Left colon (tissue), 2 donors: ENCODE measurements at regions not wholly inside any gene's neighbourhood (a gene's known extent, or its start where the extent isn't known, plus 50 kb on each side); places are given as distances from the start of the nearest gene placed in this dataset.
A peak's percentile ranks its signal among the peaks of the same experiment; 100 is the strongest.
"Not testable (repeated sequence)": the region's sequence is repeated elsewhere in the genome, so short reads cannot be mapped to it uniquely, and the experiment has no call there.

Experiments
- ATAC-seq: fragments of 200-7000 bp; cut with Tn5 transposase; one replicate; pipeline ENCODE4 v1.9.1; 2020; ENCODE audit warnings: mild to moderate bottlenecking, moderate library complexity
- DNase-seq, 2 donors: peaks; one replicate each; pipeline ENCODE4 v3.0.0-alpha.2; 2020
- intact Hi-C, 2 donors: fragments of 100-400 bp; cut with DNase I in 1 of 2; cut with micrococcal nuclease in 1 of 2; formaldehyde crosslinking; loops; one replicate each; pipeline versions ENCODE4 v1.11.2 to v1.14.0; 2022; cut with DNase I, micrococcal nuclease
- donor health status: DM: no; HTN: no; CAD: no.
- donor health status: DM: yes; HTN: yes; CAD: no.

- DNase-seq (no peak), ATAC-seq (no peak)
- intact Hi-C loops: no loop called here
Observed at GRCh38 chr1:60731321-60731720, 351.0 kb upstream of the NFIA start.

GRCh38 chr1:60727552-60727951, 354.8 kb upstream of the NFIA start:
- intact Hi-C loops: no loop called here
- no peak for ATAC-seq

GRCh38 chr1:60716472-60716871, 365.9 kb upstream of the NFIA start:
- ATAC-seq (no peak), DNase-seq (no peak)
- intact Hi-C loops: no loop called here

More at GRCh38 chr1:60727552-60727951, 354.8 kb upstream of the NFIA start:
- no peak for DNase-seq

GRCh38 chr1:60715970-60716369, 366.4 kb upstream of the NFIA start:
- DNase-seq: no peak
- ATAC-seq: no peak
- intact Hi-C loops: no loop called here

GRCh38 chr1:60709426-60709825, 372.9 kb upstream of the NFIA start:
- ATAC-seq (no peak), DNase-seq (no peak)
- intact Hi-C loops: no loop called here

- ATAC-seq (no peak), DNase-seq (no peak)
- intact Hi-C loops: no loop called here
Observed at GRCh38 chr1:60705026-60705425, 377.3 kb upstream of the NFIA start.

GRCh38 chr1:60703155-60703554, 379.2 kb upstream of the NFIA start:
- DNase-seq: no peak
- intact Hi-C loops: no loop called here
- ATAC-seq: peak; percentile 73

- ATAC-seq: no peak
- intact Hi-C loops: no loop called here
Observed at GRCh38 chr1:60699325-60699724, 383.0 kb upstream of the NFIA start.

GRCh38 chr1:60697204-60697994, 385.0 kb upstream of the NFIA start:
- intact Hi-C loops: no loop called here
- DNase-seq: no peak
- ATAC-seq: no peak

More at GRCh38 chr1:60699325-60699724, 383.0 kb upstream of the NFIA start:
- no peak for DNase-seq

GRCh38 chr1:60696512-60696911, 385.8 kb upstream of the NFIA start:
- ATAC-seq: no peak
- no peak for DNase-seq
- intact Hi-C loops: no loop called here

GRCh38 chr1:60695716-60696171, 386.6 kb upstream of the NFIA start:
- intact Hi-C loops: no loop called here
- DNase-seq: no peak
- no peak for ATAC-seq

GRCh38 chr1:60694980-60695379, 387.4 kb upstream of the NFIA start:
- ATAC-seq (no peak), DNase-seq (no peak)
- intact Hi-C loops: no loop called here

- intact Hi-C loops: no loop called here
- DNase-seq (no peak), ATAC-seq (no peak)
Observed at GRCh38 chr1:60692031-60692430, 390.3 kb upstream of the NFIA start.

GRCh38 chr1:60688221-60688620, 394.1 kb upstream of the NFIA start:
- intact Hi-C loops, DNase-seq, ATAC-seq: not testable (repeated sequence)

- ATAC-seq (peak; percentile 99), DNase-seq (no peak)
- intact Hi-C loops: no loop called here
Observed at GRCh38 chr1:60681095-60681860, 401.1 kb upstream of the NFIA start.

- DNase-seq: no peak
- intact Hi-C loops: no loop called here
- no peak for ATAC-seq
Observed at GRCh38 chr1:60679524-60680375, 402.6 kb upstream of the NFIA start.

- DNase-seq (no peak), ATAC-seq (no peak)
- intact Hi-C loops: no loop called here
Observed at GRCh38 chr1:60678802-60679201, 403.6 kb upstream of the NFIA start.

- DNase-seq: no peak
- ATAC-seq: no peak
- intact Hi-C loops: no loop called here
Observed at GRCh38 chr1:60678391-60678790, 404.0 kb upstream of the NFIA start.

GRCh38 chr1:60672449-60672848, 409.9 kb upstream of the NFIA start:
- DNase-seq: no peak
- intact Hi-C loops: no loop called here
- ATAC-seq: no peak
